ENCODE measurements at regions not wholly inside any gene's neighbourhood (a gene's known extent, or its start where the extent isn't known, plus 50 kb on each side); places are given as distances from the start of the nearest gene placed in this dataset.

- no peak for TF ChIP-seq EZH2 (IDR thresholded peaks at IDR 0.05; ENCODE audit: low read depth)
- TF ChIP-seq, protein P1, sequence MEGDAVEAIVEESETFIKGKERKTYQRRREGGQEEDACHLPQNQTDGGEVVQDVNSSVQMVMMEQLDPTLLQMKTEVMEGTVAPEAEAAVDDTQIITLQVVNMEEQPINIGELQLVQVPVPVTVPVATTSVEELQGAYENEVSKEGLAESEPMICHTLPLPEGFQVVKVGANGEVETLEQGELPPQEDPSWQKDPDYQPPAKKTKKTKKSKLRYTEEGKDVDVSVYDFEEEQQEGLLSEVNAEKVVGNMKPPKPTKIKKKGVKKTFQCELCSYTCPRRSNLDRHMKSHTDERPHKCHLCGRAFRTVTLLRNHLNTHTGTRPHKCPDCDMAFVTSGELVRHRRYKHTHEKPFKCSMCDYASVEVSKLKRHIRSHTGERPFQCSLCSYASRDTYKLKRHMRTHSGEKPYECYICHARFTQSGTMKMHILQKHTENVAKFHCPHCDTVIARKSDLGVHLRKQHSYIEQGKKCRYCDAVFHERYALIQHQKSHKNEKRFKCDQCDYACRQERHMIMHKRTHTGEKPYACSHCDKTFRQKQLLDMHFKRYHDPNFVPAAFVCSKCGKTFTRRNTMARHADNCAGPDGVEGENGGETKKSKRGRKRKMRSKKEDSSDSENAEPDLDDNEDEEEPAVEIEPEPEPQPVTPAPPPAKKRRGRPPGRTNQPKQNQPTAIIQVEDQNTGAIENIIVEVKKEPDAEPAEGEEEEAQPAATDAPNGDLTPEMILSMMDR (conservative IDR thresholded peaks at IDR 0.05), result no peak
These were observed 740.7 kb upstream of the SLIT2 start for GRCh38 chr4:19510993-19511392.

Data from PC-9 (cell line).